K562 (cell line): ENCODE measurements at regions not wholly inside any gene's neighbourhood (a gene's known extent, or its start where the extent isn't known, plus 50 kb on each side); places are given as distances from the start of the nearest gene placed in this dataset.

Source experiments
- CBFB ChIP-seq: sonication (generic); formaldehyde crosslinking; IDR thresholded peaks from 2 replicates; pipeline ENCODE4 v1.4.0; 2020; ENCODE audit warnings: mild to moderate bottlenecking, missing genetic modification reagents
- GTF2F1 ChIP-seq: IDR thresholded peaks from 2 replicates; pipeline ENCODE4 v1.6.1; 2011; ENCODE audit warnings: low read depth, low read length, improper control_type of control experiment
- MED1 ChIP-seq: sonication (generic); formaldehyde crosslinking; IDR thresholded peaks from 2 replicates; pipeline ENCODE4 v1.8.1; 2023; ENCODE audit warnings: missing genetic modification reagents, borderline replicate concordance
- POLR2A ChIP-seq: fragments of 450-650 bp; conservative IDR thresholded peaks from 2 replicates; pipeline ENCODE4 v1.6.1; 2016
- POLR2AphosphoS5 ChIP-seq: IDR thresholded peaks from 2 replicates; pipeline ENCODE4 v1.6.1; 2011; ENCODE audit warnings: mild to moderate bottlenecking, low read depth, low read length, moderate library complexity; ENCODE audit not compliant: control insufficient read depth, insufficient read depth
- SAP30 ChIP-seq: fragments of 200-600 bp; sonication (generic); IDR thresholded peaks from 2 replicates; pipeline ENCODE4 v1.6.1; 2012; ENCODE audit warnings: borderline replicate concordance, low read depth, mild to moderate bottlenecking, moderate library complexity, low read length, control low read depth, inconsistent platforms; ENCODE audit not compliant: insufficient read depth, poor library complexity, severe bottlenecking
- ZNF224 ChIP-seq: sonication (generic); formaldehyde crosslinking; IDR thresholded peaks from 2 replicates; pipeline ENCODE4 v1.8.0; 2022; ENCODE audit warnings: mild to moderate bottlenecking, missing genetic modification reagents
- ZNF764 ChIP-seq: fragments of 250-450 bp; sonication (Bioruptor Pico); IDR thresholded peaks from 2 replicates; pipeline ENCODE4 v1.4.0; 2020; ENCODE audit warnings: low read depth, mild to moderate bottlenecking, moderate library complexity
- TF ChIP-seq, protein P1 (sequence below), 3 experiments: fragments of 200-800 bp in 1 of 3; fragments of 250-450 bp in 1 of 3; fragments of 450-650 bp in 1 of 3; sonication (Bioruptor Pico) in 1 of 3; sonication (Bioruptor generic) in 1 of 3; formaldehyde crosslinking in 1 of 3; IDR thresholded peaks; 2 replicates each; pipeline versions ENCODE4 v1.6.1 to v1.8.0; 2016 to 2022; ENCODE audit warnings: mild to moderate bottlenecking in 2 of 3, missing genetic modification characterization in 2 of 3, missing compliant biosample characterization in 1 of 3, moderate library complexity in 1 of 3
- TF ChIP-seq, protein P2 (sequence below), 3 experiments: IDR thresholded peaks in 2 of 3; conservative IDR thresholded peaks in 1 of 3; 2 replicates each; pipeline ENCODE4 v1.5.1; 2011 to 2012; ENCODE audit warnings: low read length in 3 of 3, mild to moderate bottlenecking in 3 of 3, control low read depth in 2 of 3, improper control_type of control experiment in 1 of 3, inconsistent platforms in 1 of 3, low read depth in 1 of 3, mixed read lengths in 1 of 3, moderate library complexity in 1 of 3; ENCODE audit not compliant: insufficient read depth in 2 of 3
- TF ChIP-seq, protein P3 (sequence below), 2 experiments: fragments of 450-650 bp; formaldehyde crosslinking in 1 of 2; IDR thresholded peaks; 2 replicates each; pipeline versions ENCODE4 v1.4.0 to v1.6.1; 2014 to 2020; ENCODE audit warnings: mild to moderate bottlenecking in 2 of 2, borderline replicate concordance in 1 of 2, low read depth in 1 of 2
- TF ChIP-seq, protein P4 (sequence below): sonication (generic); formaldehyde crosslinking; IDR thresholded peaks from 2 replicates; pipeline ENCODE4 v1.5.0; 2020; ENCODE audit warnings: missing genetic modification reagents
- TF ChIP-seq, protein P5 (sequence below): fragments of 450-650 bp; IDR thresholded peaks from 2 replicates; pipeline ENCODE4 v1.7.1; 2018; ENCODE audit warnings: mild to moderate bottlenecking, low read depth; ENCODE audit not compliant: partially characterized antibody
- TF ChIP-seq, protein P6 (sequence below): sonication (generic); formaldehyde crosslinking; IDR thresholded peaks from 2 replicates; pipeline ENCODE4 v1.9.0; 2022; ENCODE audit warnings: mild to moderate bottlenecking, missing genetic modification reagents

DNA sequence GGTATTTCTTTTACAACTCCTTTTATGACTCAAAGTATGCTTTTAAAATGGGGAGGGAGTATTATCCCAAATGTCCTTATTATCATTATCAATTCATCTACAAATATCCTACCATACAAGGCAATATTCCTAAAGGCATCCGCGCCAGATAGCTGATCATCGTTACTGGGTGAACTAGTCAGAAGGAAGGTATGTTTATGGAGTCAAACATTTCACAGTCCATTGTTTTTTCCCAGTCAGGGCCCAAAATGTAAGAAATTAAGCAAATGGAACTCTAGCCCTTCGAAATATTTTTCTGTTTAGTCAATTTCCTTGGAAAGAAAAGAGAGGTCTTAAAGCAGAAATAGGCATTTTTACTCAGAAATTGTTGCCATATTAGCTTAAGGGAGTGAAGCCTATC is 188.5 kb upstream of the CCNG1 start:
- TF ChIP-seq, protein P1, sequence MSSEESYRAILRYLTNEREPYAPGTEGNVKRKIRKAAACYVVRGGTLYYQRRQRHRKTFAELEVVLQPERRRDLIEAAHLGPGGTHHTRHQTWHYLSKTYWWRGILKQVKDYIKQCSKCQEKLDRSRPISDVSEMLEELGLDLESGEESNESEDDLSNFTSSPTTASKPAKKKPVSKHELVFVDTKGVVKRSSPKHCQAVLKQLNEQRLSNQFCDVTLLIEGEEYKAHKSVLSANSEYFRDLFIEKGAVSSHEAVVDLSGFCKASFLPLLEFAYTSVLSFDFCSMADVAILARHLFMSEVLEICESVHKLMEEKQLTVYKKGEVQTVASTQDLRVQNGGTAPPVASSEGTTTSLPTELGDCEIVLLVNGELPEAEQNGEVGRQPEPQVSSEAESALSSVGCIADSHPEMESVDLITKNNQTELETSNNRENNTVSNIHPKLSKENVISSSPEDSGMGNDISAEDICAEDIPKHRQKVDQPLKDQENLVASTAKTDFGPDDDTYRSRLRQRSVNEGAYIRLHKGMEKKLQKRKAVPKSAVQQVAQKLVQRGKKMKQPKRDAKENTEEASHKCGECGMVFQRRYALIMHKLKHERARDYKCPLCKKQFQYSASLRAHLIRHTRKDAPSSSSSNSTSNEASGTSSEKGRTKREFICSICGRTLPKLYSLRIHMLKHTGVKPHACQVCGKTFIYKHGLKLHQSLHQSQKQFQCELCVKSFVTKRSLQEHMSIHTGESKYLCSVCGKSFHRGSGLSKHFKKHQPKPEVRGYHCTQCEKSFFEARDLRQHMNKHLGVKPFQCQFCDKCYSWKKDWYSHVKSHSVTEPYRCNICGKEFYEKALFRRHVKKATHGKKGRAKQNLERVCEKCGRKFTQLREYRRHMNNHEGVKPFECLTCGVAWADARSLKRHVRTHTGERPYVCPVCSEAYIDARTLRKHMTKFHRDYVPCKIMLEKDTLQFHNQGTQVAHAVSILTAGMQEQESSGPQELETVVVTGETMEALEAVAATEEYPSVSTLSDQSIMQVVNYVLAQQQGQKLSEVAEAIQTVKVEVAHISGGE (CRISPR knock-in tag; IDR thresholded peaks at IDR 0.05), result no peak
- TF ChIP-seq POLR2AphosphoS5 (no peak), ZNF764 (CRISPR knock-in tag) (no peak), POLR2A (no peak), MED1 (CRISPR knock-in tag) (no peak), SAP30 (no peak), GTF2F1 (no peak), CBFB (CRISPR knock-in tag) (no peak), ZNF224 (CRISPR knock-in tag) (no peak)
- TF ChIP-seq, protein P2, sequence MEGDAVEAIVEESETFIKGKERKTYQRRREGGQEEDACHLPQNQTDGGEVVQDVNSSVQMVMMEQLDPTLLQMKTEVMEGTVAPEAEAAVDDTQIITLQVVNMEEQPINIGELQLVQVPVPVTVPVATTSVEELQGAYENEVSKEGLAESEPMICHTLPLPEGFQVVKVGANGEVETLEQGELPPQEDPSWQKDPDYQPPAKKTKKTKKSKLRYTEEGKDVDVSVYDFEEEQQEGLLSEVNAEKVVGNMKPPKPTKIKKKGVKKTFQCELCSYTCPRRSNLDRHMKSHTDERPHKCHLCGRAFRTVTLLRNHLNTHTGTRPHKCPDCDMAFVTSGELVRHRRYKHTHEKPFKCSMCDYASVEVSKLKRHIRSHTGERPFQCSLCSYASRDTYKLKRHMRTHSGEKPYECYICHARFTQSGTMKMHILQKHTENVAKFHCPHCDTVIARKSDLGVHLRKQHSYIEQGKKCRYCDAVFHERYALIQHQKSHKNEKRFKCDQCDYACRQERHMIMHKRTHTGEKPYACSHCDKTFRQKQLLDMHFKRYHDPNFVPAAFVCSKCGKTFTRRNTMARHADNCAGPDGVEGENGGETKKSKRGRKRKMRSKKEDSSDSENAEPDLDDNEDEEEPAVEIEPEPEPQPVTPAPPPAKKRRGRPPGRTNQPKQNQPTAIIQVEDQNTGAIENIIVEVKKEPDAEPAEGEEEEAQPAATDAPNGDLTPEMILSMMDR (IDR thresholded peaks at IDR 0.05 in 2 of 3, conservative IDR thresholded peaks at IDR 0.05 in 1 of 3; ENCODE audit: insufficient read depth in 2 of 3, low read depth in 1 of 3, low read length in 3 of 3), result no peak
- TF ChIP-seq, protein P3, sequence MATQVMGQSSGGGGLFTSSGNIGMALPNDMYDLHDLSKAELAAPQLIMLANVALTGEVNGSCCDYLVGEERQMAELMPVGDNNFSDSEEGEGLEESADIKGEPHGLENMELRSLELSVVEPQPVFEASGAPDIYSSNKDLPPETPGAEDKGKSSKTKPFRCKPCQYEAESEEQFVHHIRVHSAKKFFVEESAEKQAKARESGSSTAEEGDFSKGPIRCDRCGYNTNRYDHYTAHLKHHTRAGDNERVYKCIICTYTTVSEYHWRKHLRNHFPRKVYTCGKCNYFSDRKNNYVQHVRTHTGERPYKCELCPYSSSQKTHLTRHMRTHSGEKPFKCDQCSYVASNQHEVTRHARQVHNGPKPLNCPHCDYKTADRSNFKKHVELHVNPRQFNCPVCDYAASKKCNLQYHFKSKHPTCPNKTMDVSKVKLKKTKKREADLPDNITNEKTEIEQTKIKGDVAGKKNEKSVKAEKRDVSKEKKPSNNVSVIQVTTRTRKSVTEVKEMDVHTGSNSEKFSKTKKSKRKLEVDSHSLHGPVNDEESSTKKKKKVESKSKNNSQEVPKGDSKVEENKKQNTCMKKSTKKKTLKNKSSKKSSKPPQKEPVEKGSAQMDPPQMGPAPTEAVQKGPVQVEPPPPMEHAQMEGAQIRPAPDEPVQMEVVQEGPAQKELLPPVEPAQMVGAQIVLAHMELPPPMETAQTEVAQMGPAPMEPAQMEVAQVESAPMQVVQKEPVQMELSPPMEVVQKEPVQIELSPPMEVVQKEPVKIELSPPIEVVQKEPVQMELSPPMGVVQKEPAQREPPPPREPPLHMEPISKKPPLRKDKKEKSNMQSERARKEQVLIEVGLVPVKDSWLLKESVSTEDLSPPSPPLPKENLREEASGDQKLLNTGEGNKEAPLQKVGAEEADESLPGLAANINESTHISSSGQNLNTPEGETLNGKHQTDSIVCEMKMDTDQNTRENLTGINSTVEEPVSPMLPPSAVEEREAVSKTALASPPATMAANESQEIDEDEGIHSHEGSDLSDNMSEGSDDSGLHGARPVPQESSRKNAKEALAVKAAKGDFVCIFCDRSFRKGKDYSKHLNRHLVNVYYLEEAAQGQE (IDR thresholded peaks at IDR 0.05; ENCODE audit: borderline replicate concordance), result no peak
- TF ChIP-seq, protein P3 (CRISPR knock-in tag; IDR thresholded peaks at IDR 0.05; ENCODE audit: low read depth), result no peak
- TF ChIP-seq, protein P4, sequence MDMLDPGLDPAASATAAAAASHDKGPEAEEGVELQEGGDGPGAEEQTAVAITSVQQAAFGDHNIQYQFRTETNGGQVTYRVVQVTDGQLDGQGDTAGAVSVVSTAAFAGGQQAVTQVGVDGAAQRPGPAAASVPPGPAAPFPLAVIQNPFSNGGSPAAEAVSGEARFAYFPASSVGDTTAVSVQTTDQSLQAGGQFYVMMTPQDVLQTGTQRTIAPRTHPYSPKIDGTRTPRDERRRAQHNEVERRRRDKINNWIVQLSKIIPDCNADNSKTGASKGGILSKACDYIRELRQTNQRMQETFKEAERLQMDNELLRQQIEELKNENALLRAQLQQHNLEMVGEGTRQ (CRISPR knock-in tag), result no peak
- TF ChIP-seq, protein P5, sequence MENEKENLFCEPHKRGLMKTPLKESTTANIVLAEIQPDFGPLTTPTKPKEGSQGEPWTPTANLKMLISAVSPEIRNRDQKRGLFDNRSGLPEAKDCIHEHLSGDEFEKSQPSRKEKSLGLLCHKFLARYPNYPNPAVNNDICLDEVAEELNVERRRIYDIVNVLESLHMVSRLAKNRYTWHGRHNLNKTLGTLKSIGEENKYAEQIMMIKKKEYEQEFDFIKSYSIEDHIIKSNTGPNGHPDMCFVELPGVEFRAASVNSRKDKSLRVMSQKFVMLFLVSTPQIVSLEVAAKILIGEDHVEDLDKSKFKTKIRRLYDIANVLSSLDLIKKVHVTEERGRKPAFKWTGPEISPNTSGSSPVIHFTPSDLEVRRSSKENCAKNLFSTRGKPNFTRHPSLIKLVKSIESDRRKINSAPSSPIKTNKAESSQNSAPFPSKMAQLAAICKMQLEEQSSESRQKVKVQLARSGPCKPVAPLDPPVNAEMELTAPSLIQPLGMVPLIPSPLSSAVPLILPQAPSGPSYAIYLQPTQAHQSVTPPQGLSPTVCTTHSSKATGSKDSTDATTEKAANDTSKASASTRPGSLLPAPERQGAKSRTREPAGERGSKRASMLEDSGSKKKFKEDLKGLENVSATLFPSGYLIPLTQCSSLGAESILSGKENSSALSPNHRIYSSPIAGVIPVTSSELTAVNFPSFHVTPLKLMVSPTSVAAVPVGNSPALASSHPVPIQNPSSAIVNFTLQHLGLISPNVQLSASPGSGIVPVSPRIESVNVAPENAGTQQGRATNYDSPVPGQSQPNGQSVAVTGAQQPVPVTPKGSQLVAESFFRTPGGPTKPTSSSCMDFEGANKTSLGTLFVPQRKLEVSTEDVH, result no peak
- TF ChIP-seq, protein P6, sequence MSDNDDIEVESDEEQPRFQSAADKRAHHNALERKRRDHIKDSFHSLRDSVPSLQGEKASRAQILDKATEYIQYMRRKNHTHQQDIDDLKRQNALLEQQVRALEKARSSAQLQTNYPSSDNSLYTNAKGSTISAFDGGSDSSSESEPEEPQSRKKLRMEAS (CRISPR knock-in tag), result no peak
